ENCODE measurements at regions not wholly inside any gene's neighbourhood (a gene's known extent, or its start where the extent isn't known, plus 50 kb on each side); places are given as distances from the start of the nearest gene placed in this dataset.

DNA sequence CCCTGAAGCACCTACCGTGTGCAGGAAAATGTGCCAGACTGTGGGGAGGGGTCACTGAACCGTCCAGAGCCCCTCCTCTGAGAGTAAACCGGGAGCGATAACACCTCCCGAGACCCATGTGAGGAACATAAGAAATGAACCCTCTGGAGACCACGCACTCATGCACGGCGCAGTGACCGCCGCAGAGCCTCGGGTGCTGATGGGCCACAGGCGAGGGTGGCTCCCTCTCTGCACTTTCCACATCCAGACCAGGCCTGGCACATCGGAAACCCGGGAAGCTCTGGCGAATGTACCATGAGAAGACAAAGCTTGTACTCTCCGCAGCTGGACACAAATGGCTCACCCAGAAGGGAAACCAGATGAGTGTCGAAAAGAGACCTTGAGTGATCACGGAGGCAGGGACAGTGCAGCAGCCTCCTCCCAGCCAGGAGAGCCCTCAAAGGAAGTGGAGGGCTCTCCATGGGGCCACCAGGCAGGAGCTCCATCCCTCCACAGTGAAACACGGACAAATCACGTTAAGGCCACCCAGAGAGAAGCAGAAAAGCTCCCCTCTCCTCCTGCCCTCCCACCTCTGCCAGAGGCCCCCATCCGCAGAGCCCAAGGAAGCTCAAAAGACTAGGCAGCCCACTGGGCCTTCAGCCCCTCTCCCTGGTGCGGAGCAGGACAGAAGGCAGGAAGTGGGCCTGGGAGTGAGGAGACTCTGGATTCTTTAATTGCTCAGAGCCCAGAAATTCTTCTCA lies 178.1 kb upstream of the PPP2R2D start:
- H3K4me3 Mint-ChIP-seq = no peak overlapping the region
- DNase-seq = no peak
- peaks cover 10 to 11% of the 10 kb centered on the region in 2 donors for H3K27me3 Mint-ChIP-seq (ENCODE audit: low read depth in 2 of 2)
- intact Hi-C loops (cut with micrococcal nuclease) = no loop called here
- Histone ChIP-seq H3K27me3 (ENCODE audit: control insufficient read depth, insufficient read depth, low read length) (no peaks in the 10 kb centered on the region), H3K36me3 (ENCODE audit: control insufficient read depth, insufficient read depth, low read length) (no peaks in the 10 kb centered on the region), H3K4me3 (ENCODE audit: low read length) (no peak overlapping the region), H3K27ac (ENCODE audit: low read length) (no peak overlapping the region), H3K4me1 (ENCODE audit: control insufficient read depth, insufficient read depth, low read length) (no peaks in the 10 kb centered on the region), H3K9me3 (ENCODE audit: control insufficient read depth, insufficient read depth, low read length) (no peaks in the 10 kb centered on the region)
- TF ChIP-seq, protein P1, sequence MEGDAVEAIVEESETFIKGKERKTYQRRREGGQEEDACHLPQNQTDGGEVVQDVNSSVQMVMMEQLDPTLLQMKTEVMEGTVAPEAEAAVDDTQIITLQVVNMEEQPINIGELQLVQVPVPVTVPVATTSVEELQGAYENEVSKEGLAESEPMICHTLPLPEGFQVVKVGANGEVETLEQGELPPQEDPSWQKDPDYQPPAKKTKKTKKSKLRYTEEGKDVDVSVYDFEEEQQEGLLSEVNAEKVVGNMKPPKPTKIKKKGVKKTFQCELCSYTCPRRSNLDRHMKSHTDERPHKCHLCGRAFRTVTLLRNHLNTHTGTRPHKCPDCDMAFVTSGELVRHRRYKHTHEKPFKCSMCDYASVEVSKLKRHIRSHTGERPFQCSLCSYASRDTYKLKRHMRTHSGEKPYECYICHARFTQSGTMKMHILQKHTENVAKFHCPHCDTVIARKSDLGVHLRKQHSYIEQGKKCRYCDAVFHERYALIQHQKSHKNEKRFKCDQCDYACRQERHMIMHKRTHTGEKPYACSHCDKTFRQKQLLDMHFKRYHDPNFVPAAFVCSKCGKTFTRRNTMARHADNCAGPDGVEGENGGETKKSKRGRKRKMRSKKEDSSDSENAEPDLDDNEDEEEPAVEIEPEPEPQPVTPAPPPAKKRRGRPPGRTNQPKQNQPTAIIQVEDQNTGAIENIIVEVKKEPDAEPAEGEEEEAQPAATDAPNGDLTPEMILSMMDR (IDR thresholded peaks at IDR 0.05) = no peak
- H3K9me3 Mint-ChIP-seq = peaks cover 0 to 2% of the 10 kb centered on the region in 2 donors
- H3K4me1 Mint-ChIP-seq = peaks cover 6 to 13% of the 10 kb centered on the region in 2 donors
- H3K27ac Mint-ChIP-seq = no peak overlapping the region
- WGBS (ENCODE audit: insufficient coverage) = 86% methylated on average over 22 of the region's 22 CpGs
- H3K36me3 Mint-ChIP-seq = no peaks in the 10 kb centered on the region
- no peak for ATAC-seq

DNA sequence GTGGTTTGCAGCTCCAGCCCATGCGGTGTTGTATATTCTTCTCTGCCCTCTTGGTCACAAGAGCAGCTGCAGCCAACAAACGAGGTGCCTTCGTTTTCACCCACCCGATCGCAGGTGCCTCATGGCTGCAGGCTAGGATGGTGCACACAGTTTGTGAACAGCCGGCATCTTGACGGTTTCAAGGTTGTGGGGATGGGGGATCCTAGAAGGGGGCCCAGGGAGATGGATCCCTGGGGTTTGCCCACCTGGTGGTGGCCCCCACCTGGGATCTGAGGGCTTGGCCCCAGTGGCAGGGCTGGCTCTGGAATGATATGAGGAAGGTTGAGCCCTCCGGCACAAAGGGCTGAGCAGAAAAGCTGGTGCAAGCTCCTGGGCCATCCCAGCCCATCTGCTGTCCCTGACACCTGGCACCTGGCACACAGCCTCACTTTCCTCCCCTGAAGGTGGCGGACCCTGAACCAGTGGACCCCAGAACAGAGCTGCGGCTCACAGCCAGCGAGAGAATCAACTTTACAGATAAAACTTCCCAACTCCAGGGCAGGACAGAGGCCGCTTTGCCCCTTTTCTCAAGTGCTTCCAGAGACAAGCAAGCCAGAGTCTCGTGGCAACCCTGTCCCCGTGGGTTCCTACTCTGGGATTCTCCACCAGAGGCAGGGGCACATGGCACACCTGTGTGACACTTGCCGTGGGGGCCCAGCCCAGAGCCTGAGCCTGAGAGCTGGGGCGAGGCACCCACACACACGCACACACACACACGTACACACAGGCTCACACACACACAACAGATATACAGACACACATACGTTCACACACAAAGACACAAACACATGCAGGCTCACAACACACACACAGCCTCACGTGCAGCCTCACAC lies 177.3 kb upstream of the PPP2R2D start:
- intact Hi-C loops (cut with micrococcal nuclease) = no loop called here
- no peaks in the 10 kb centered on the region for H3K36me3 ChIP-seq (ENCODE audit: control insufficient read depth, insufficient read depth, low read length)
- H3K9me3 ChIP-seq (ENCODE audit: control insufficient read depth, insufficient read depth, low read length) = no peaks in the 10 kb centered on the region
- no peak overlapping the region for H3K4me3 ChIP-seq (ENCODE audit: low read length)
- H3K4me3 Mint-ChIP-seq = no peak overlapping the region
- no peak for ATAC-seq
- DNase-seq = no peak
- no peaks in the 10 kb centered on the region for H3K36me3 Mint-ChIP-seq
- H3K27ac ChIP-seq (ENCODE audit: low read length) = no peak overlapping the region
- H3K4me1 ChIP-seq (ENCODE audit: control insufficient read depth, insufficient read depth, low read length) = no peaks in the 10 kb centered on the region
- H3K27me3 Mint-ChIP-seq (ENCODE audit: low read depth in 2 of 2) = peaks cover 10 to 11% of the 10 kb centered on the region in 2 donors
- peaks cover 6 to 13% of the 10 kb centered on the region in 2 donors for H3K4me1 Mint-ChIP-seq
- H3K9me3 Mint-ChIP-seq = peaks cover 0 to 2% of the 10 kb centered on the region in 2 donors
- TF ChIP-seq, protein P1 (IDR thresholded peaks at IDR 0.05) = no peak
- H3K27me3 ChIP-seq (ENCODE audit: control insufficient read depth, insufficient read depth, low read length) = no peaks in the 10 kb centered on the region
- no peak overlapping the region for H3K27ac Mint-ChIP-seq
- WGBS (ENCODE audit: insufficient coverage) = 85% methylated on average over 20 of the region's 20 CpGs

DNA sequence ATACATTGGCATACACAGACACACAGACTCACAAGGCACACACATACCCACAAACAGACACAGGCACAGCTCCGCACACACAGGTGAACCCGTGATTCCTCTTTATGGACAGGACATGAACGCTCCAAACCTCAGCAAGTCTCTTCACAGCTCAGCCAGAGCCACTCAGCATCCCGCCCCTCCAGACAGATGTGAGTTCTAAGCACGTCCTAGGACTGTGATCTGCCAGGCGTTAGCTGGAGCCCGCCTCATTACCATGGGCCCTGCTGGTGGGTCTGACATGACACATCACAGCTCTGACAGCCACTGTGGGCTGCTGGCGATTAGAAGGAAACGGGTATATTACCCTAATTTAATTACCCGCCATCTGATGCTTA lies 176.7 kb upstream of the PPP2R2D start:
- no peak overlapping the region for H3K4me3 Mint-ChIP-seq

More for the DNA sequence above, 176.7 kb upstream of the PPP2R2D start:
- Histone ChIP-seq H3K4me1 (ENCODE audit: control insufficient read depth, insufficient read depth, low read length) (no peaks in the 10 kb centered on the region), H3K27me3 (ENCODE audit: control insufficient read depth, insufficient read depth, low read length) (no peaks in the 10 kb centered on the region), H3K9me3 (ENCODE audit: control insufficient read depth, insufficient read depth, low read length) (no peaks in the 10 kb centered on the region), H3K27ac (ENCODE audit: low read length) (no peak overlapping the region), H3K36me3 (ENCODE audit: control insufficient read depth, insufficient read depth, low read length) (no peaks in the 10 kb centered on the region), H3K4me3 (ENCODE audit: low read length) (no peak overlapping the region)
- no peaks in the 10 kb centered on the region for H3K36me3 Mint-ChIP-seq
- H3K9me3 Mint-ChIP-seq = peaks cover 0 to 2% of the 10 kb centered on the region in 2 donors
- H3K4me1 Mint-ChIP-seq = peaks cover 6 to 13% of the 10 kb centered on the region in 2 donors
- no peak overlapping the region for H3K27ac Mint-ChIP-seq
- ATAC-seq (no peak), DNase-seq (no peak)
- intact Hi-C loops (cut with micrococcal nuclease) = no loop called here
- TF ChIP-seq, protein P1 (IDR thresholded peaks at IDR 0.05) = no peak
- 78% methylated on average over 10 of the region's 10 CpGs for WGBS (ENCODE audit: insufficient coverage)
- peaks cover 10 to 14% of the 10 kb centered on the region in 2 donors for H3K27me3 Mint-ChIP-seq (ENCODE audit: low read depth in 2 of 2)

Data from natural killer cell (primary cell).